Endothelial cell of umbilical vein (primary cell): ENCODE measurements at regions not wholly inside any gene's neighbourhood (a gene's known extent, or its start where the extent isn't known, plus 50 kb on each side); places are given as distances from the start of the nearest gene placed in this dataset.

Experiments
- BruUV-seq: library from RNA; stranded (reverse); fragments of 400-500 nt; replicated peaks from 2 replicates; lab custom pipeline; 2021; lab: Mats Ljungman, UMichigan
- CTCF ChIA-PET: fragments of 300-600, 350-600 bp; sonication (Branson Sonifier 250); formaldehyde crosslinking; loops from one replicate; lab custom pipeline; 2021; ENCODE audit warnings: antibody characterized with exemption, inconsistent platforms; lab: Charles Lee
- POLR2A ChIA-PET: fragments of 300-600, 350-600 bp; sonication (Branson Sonifier 250); formaldehyde crosslinking; loops from one replicate; lab custom pipeline; 2021; ENCODE audit warnings: antibody characterized with exemption, inconsistent platforms; lab: Charles Lee
- DNase-seq: peaks from one replicate; pipeline ENCODE4 v3.0.0-alpha.2; 2011; ENCODE audit warnings: low read depth, low spot score
- FAIRE-seq: peaks from 2 replicates; lab custom pipeline; 2011; peaks lifted over from hg19 to GRCh38; lab: Jason Lieb, UNC
- H2AFZ ChIP-seq: 2 replicates; pipeline ENCODE4 v1.6.0; 2012; ENCODE audit warnings: low read depth, low read length, control low read depth, inconsistent platforms
- H3K27ac ChIP-seq: 2 replicates; pipeline ENCODE4 v1.5.1; 2011; ENCODE audit warnings: low read depth, mild to moderate bottlenecking, control low read depth, low read length, moderate library complexity; ENCODE audit not compliant: insufficient read depth
- H3K27me3 ChIP-seq, 2 experiments: 2 replicates each; pipeline versions ENCODE4 v1.6.0 to v1.6.1; 2011; ENCODE audit warnings: low read length in 2 of 2, mixed read lengths in 1 of 2; ENCODE audit not compliant: control insufficient read depth in 2 of 2, insufficient read depth in 2 of 2
- H3K36me3 ChIP-seq, 2 experiments: 2 replicates in 1 of 2; 3 replicates in 1 of 2; pipeline ENCODE4 v1.5.1; 2011; ENCODE audit warnings: low read length in 2 of 2, mild to moderate bottlenecking in 1 of 2, moderate library complexity in 1 of 2; ENCODE audit not compliant: control insufficient read depth in 2 of 2, insufficient read depth in 2 of 2; ENCODE audit errors: extremely low read depth in 1 of 2
- H3K4me1 ChIP-seq: 3 replicates; pipeline ENCODE4 v1.5.1; 2011; ENCODE audit warnings: mild to moderate bottlenecking, low read length; ENCODE audit not compliant: control insufficient read depth, insufficient read depth; ENCODE audit errors: extremely low read depth
- H3K4me2 ChIP-seq: 2 replicates; pipeline ENCODE4 v1.6.1; 2011; ENCODE audit warnings: low read length, control low read depth, mixed read lengths; ENCODE audit not compliant: insufficient read depth
- H3K4me3 ChIP-seq, 3 experiments: fragments of 200-600 bp in 1 of 3; sonication (generic), shearing (Covaris generic) in 1 of 3; replicated peaks in 1 of 3; 2 replicates each; pipeline ENCODE4 v1.5.1; 2011 to 2016; ENCODE audit warnings: control low read depth in 3 of 3, low read length in 3 of 3, mild to moderate bottlenecking in 2 of 3, inconsistent platforms in 1 of 3, low read depth in 1 of 3, moderate library complexity in 1 of 3; ENCODE audit not compliant: insufficient read depth in 1 of 3
- H3K79me2 ChIP-seq: 2 replicates; pipeline ENCODE4 v1.6.0; 2012; ENCODE audit warnings: low read length, inconsistent platforms; ENCODE audit not compliant: control insufficient read depth, insufficient read depth
- H3K9ac ChIP-seq: replicated peaks from 2 replicates; pipeline ENCODE3; 2011; ENCODE audit warnings: low read length, control low read depth; ENCODE audit not compliant: insufficient read depth; ENCODE audit errors: extremely low read depth
- H3K9me1 ChIP-seq: replicated peaks from 3 replicates; pipeline ENCODE4 v1.6.0; 2011; ENCODE audit warnings: mild to moderate bottlenecking, low read length; ENCODE audit not compliant: control insufficient read depth, insufficient read depth; ENCODE audit errors: extremely low read depth
- H3K9me3 ChIP-seq: replicated peaks from 2 replicates; pipeline ENCODE4 v1.5.1; 2012; ENCODE audit warnings: low read length, inconsistent platforms; ENCODE audit not compliant: control insufficient read depth, insufficient read depth
- H4K20me1 ChIP-seq: replicated peaks from 2 replicates; pipeline ENCODE3; 2011; ENCODE audit warnings: mild to moderate bottlenecking, low read length; ENCODE audit not compliant: control insufficient read depth, insufficient read depth; ENCODE audit errors: extremely low read depth
- CTCF ChIP-seq, 2 donors: IDR thresholded peaks; 1 replicate in 1 of 2; 2 replicates in 1 of 2; pipeline ENCODE4 v1.5.1; 2011; ENCODE audit warnings: low read length in 2 of 2, mild to moderate bottlenecking in 2 of 2, moderate library complexity in 2 of 2, control low read depth in 1 of 2, inconsistent platforms in 1 of 2, low read depth in 1 of 2; ENCODE audit not compliant: insufficient read depth in 1 of 2; ENCODE audit errors: extremely low read depth in 1 of 2
- EZH2 ChIP-seq: IDR thresholded peaks from 2 replicates; pipeline ENCODE4 v1.6.1; 2012; ENCODE audit warnings: borderline replicate concordance, low read depth, mild to moderate bottlenecking, moderate library complexity, low read length, inconsistent platforms; ENCODE audit not compliant: severe bottlenecking
- FOS ChIP-seq: IDR thresholded peaks from 2 replicates; pipeline ENCODE4 v1.6.1; 2011; ENCODE audit warnings: mild to moderate bottlenecking, low read length, moderate library complexity, borderline replicate concordance; ENCODE audit not compliant: insufficient read depth
- GATA2 ChIP-seq: IDR thresholded peaks from 2 replicates; pipeline ENCODE4 v1.7.0; 2011; ENCODE audit warnings: low read depth, mild to moderate bottlenecking, moderate library complexity, mixed read lengths, low read length; ENCODE audit not compliant: insufficient read length, insufficient read depth
- JUN ChIP-seq: IDR thresholded peaks from 2 replicates; pipeline ENCODE4 v1.6.1; 2011; ENCODE audit warnings: borderline replicate concordance, low read depth; ENCODE audit not compliant: insufficient read length, insufficient read depth
- MAX ChIP-seq: IDR thresholded peaks from 2 replicates; pipeline ENCODE4 v1.6.1; 2011; ENCODE audit not compliant: insufficient read depth, insufficient read length
- MYC ChIP-seq: IDR thresholded peaks from one replicate; pipeline ENCODE4 v1.6.1; 2011; ENCODE audit warnings: mild to moderate bottlenecking, low read depth, low read length
- POLR2A ChIP-seq: IDR thresholded peaks from 2 replicates; pipeline ENCODE4 v1.6.1; 2012; ENCODE audit warnings: low read depth, mild to moderate bottlenecking, control low read depth, low read length
- POLR2AphosphoS5 ChIP-seq: IDR thresholded peaks from 2 replicates; pipeline ENCODE4 v1.6.1; 2012; ENCODE audit warnings: low read depth, mild to moderate bottlenecking, control low read depth, low read length, moderate library complexity; ENCODE audit not compliant: insufficient read depth
- dilution Hi-C: fragments of 300-500 bp; cut with MboI; formaldehyde crosslinking; loops from one replicate; pipeline ENCODE4 v1.15.0; 2019; ENCODE audit warnings: low sequenced_read_pairs; ENCODE audit not compliant: extremely low pct_ligation_motif_present
- intact Hi-C: fragments of 100-400 bp; cut with micrococcal nuclease; formaldehyde crosslinking; loops from one replicate; pipeline ENCODE4 v1.10.0; 2022

- ChIA-PET CTCF (no interaction called here), POLR2A (no interaction called here)
- no peak overlapping the region for H2AFZ ChIP-seq
- no peaks in the 10 kb centered on the region for H3K9me1 ChIP-seq
- H3K9me3 ChIP-seq, result no peaks in the 10 kb centered on the region
- H3K4me2 ChIP-seq, result no peak overlapping the region
- H4K20me1 ChIP-seq, result no peaks in the 10 kb centered on the region
- no peaks in the 10 kb centered on the region for H3K27me3 ChIP-seq
- dilution Hi-C loops (no loop called here), intact Hi-C loops (no loop called here)
- FAIRE-seq (no peak), DNase-seq (no peak)
- no peak overlapping the region for H3K9ac ChIP-seq
- no peak overlapping the region for H3K4me3 ChIP-seq
- no peaks in the 10 kb centered on the region for H3K79me2 ChIP-seq
- H3K27ac ChIP-seq, result no peak overlapping the region
- TF ChIP-seq FOS (no peak), EZH2 (no peak), MYC (no peak), POLR2A (no peak), POLR2AphosphoS5 (no peak), MAX (no peak), JUN (no peak), GATA2 (no peak), CTCF (IDR thresholded peaks at IDR 0.05; ENCODE audit: extremely low read depth in 1 of 2, insufficient read depth in 1 of 2, low read depth in 1 of 2, low read length in 2 of 2) (no peak)
- H3K4me1 ChIP-seq, result no peaks in the 10 kb centered on the region
- no TSS peak for BruUV-seq
- H3K36me3 ChIP-seq, result no peaks in the 10 kb centered on the region
These were observed 1998.4 kb downstream of the LRRC4C start for GRCh38 chr11:39461066-39461465.
